Upper lobe of left lung (tissue), 6 donors: ENCODE measurements at regions not wholly inside any gene's neighbourhood (a gene's known extent, or its start where the extent isn't known, plus 50 kb on each side); places are given as distances from the start of the nearest gene placed in this dataset.

Experiments
- ATAC-seq, 2 donors: fragments of 200-7000 bp; cut with Tn5 transposase; one replicate each; pipeline ENCODE4 v1.9.1; 2022; ENCODE audit warnings: mild to moderate bottlenecking in 2 of 2, moderate library complexity in 2 of 2; ENCODE audit not compliant: low FRiP score in 2 of 2
- DNase-seq, 2 donors: peaks; one replicate each; pipeline ENCODE4 v3.0.0-alpha.2; 2019 to 2020
- H3K27ac ChIP-seq, 4 donors: fragments of 200-600 bp; sonication (generic); one replicate each; pipeline ENCODE4 v1.5.1; 2016 to 2019
- H3K27me3 ChIP-seq, 4 donors: fragments of 200-600 bp; sonication (generic); one replicate each; pipeline ENCODE4 v1.5.1; 2017 to 2019
- H3K36me3 ChIP-seq, 4 donors: fragments of 200-600 bp; sonication (generic); one replicate each; pipeline ENCODE4 v1.5.1; 2016 to 2019
- H3K4me1 ChIP-seq, 4 donors: fragments of 200-600 bp; sonication (generic); one replicate each; pipeline ENCODE4 v1.5.1; 2018 to 2019
- H3K4me3 ChIP-seq, 4 donors: fragments of 200-600 bp; sonication (generic); one replicate each; pipeline ENCODE4 v1.5.1; 2017 to 2019; ENCODE audit warnings: mild to moderate bottlenecking in 2 of 4, moderate library complexity in 1 of 4
- H3K9me3 ChIP-seq, 4 donors: fragments of 200-600 bp; sonication (generic); one replicate each; pipeline ENCODE4 v1.5.1; 2018 to 2019
- EP300 ChIP-seq, 4 donors: sonication (generic); formaldehyde crosslinking; IDR thresholded peaks; one replicate each; pipeline ENCODE4 v1.5.1; 2017; ENCODE audit warnings: antibody characterized with exemption in 4 of 4, control low read depth in 2 of 4
- POLR2A ChIP-seq, 4 donors: fragments of 450-650 bp; IDR thresholded peaks; one replicate each; pipeline ENCODE4 v1.5.1; 2016 to 2017; ENCODE audit warnings: antibody characterized with exemption in 4 of 4, mild to moderate bottlenecking in 2 of 4
- POLR2AphosphoS5 ChIP-seq, 2 donors: sonication (generic); formaldehyde crosslinking; IDR thresholded peaks; one replicate each; pipeline ENCODE4 v1.5.1; 2017; ENCODE audit warnings: antibody characterized with exemption in 2 of 2
- WGBS, 2 donors: methylation state at CpG; one replicate each; pipeline ENCODE4 v1.1.5; 2017 to 2018; 5-methylcytosine and 5-hydroxymethylcytosine counted together
- TF ChIP-seq, protein P1 (sequence below), 6 experiments: fragments of 450-650 bp in 4 of 6; fragments of 200-600 bp in 2 of 6; sonication (generic) in 2 of 6; IDR thresholded peaks; one replicate each; pipeline ENCODE4 v1.5.1; 2016 to 2019; ENCODE audit warnings: antibody characterized with exemption in 6 of 6
- donor health status: DM: no; HTN: no; CAD: no; lungs with moderate emphysema.
- donor health status: DM: no; HTN: yes; CAD: no; lungs with severe emphysema.

DNA sequence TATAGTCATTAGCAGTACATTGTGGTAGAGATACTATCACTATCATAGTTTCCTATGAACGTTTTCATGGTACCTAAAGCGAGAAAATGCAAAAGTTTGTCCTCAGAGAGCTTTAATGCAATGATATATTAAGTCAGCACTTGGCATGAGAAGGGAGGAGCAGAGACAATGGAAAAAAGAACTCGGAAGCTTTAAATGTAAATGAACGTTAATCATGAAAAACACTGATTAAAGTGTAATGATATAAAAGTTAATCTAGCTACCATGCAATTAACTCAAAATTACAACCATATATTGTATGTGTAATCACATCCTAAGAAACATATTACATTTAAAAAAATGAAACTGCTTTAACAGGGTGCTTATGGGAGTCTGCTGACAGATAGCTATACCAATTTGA, 282.7 kb downstream of the HDGFL1 start:
- H3K4me3 ChIP-seq: no peak overlapping the region
- H3K27me3 ChIP-seq: no peaks in the 10 kb centered on the region
- no peak for DNase-seq
- no peaks in the 10 kb centered on the region for H3K36me3 ChIP-seq
- H3K9me3 ChIP-seq: no peaks in the 10 kb centered on the region
- no peak for ATAC-seq
- H3K27ac ChIP-seq: no peak overlapping the region
- H3K4me1 ChIP-seq: no peaks in the 10 kb centered on the region
- TF ChIP-seq POLR2AphosphoS5 (IDR thresholded peaks at IDR 0.05) (no peak), POLR2A (IDR thresholded peaks at IDR 0.05) (no peak), EP300 (IDR thresholded peaks at IDR 0.05) (no peak)
- TF ChIP-seq, protein P1, sequence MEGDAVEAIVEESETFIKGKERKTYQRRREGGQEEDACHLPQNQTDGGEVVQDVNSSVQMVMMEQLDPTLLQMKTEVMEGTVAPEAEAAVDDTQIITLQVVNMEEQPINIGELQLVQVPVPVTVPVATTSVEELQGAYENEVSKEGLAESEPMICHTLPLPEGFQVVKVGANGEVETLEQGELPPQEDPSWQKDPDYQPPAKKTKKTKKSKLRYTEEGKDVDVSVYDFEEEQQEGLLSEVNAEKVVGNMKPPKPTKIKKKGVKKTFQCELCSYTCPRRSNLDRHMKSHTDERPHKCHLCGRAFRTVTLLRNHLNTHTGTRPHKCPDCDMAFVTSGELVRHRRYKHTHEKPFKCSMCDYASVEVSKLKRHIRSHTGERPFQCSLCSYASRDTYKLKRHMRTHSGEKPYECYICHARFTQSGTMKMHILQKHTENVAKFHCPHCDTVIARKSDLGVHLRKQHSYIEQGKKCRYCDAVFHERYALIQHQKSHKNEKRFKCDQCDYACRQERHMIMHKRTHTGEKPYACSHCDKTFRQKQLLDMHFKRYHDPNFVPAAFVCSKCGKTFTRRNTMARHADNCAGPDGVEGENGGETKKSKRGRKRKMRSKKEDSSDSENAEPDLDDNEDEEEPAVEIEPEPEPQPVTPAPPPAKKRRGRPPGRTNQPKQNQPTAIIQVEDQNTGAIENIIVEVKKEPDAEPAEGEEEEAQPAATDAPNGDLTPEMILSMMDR (IDR thresholded peaks at IDR 0.05): no peak
- WGBS, 2 donors: 70 to 71% methylated on average over 4 of the region's 4 CpGs

DNA sequence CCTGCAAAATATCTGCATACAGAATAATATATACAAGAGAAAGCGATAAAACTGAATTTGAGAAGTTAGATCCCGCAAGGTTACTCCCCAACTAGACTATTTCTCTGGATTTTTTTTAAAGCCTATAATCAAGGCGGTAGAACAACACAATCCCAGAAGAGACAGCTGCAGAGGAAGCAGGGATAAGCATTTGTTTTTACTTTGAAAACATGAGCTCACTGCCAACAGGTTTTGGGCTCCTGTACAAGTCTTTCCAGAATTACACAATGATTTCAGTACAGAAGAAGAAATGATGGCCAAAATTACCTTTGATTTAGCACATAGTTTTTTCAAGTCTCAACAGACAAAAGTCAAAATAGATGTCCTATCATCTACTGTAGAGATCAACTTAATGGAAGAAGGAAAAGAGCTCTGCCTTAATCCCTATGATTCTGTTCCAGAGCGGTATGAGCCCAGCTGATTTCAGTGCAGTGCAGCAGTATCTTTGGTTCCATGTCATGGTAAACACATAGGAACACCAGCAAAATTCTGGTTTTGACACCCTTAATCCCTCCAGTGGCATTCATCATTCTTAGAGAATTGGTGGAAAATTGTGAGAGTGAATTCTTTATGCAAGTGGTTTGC, 304.3 kb downstream of the HDGFL1 start:
- Histone ChIP-seq H3K36me3 (no peaks in the 10 kb centered on the region), H3K27ac (no peak overlapping the region), H3K9me3 (no peaks in the 10 kb centered on the region), H3K4me1 (no peaks in the 10 kb centered on the region), H3K4me3 (no peak overlapping the region), H3K27me3 (no peaks in the 10 kb centered on the region)
- DNase-seq (no peak), ATAC-seq (peak in 1 of 2 donors; percentile 35)
- whole genome bisulfite sequencing, 2 donors: 77 to 88% methylated on average over 4 of the region's 4 CpGs
- TF ChIP-seq EP300 (IDR thresholded peaks at IDR 0.05): no peak
- TF ChIP-seq POLR2A (IDR thresholded peaks at IDR 0.05): no peak
- TF ChIP-seq, protein P1 (IDR thresholded peaks at IDR 0.05): no peak
- no peak for TF ChIP-seq POLR2AphosphoS5 (IDR thresholded peaks at IDR 0.05)

DNA sequence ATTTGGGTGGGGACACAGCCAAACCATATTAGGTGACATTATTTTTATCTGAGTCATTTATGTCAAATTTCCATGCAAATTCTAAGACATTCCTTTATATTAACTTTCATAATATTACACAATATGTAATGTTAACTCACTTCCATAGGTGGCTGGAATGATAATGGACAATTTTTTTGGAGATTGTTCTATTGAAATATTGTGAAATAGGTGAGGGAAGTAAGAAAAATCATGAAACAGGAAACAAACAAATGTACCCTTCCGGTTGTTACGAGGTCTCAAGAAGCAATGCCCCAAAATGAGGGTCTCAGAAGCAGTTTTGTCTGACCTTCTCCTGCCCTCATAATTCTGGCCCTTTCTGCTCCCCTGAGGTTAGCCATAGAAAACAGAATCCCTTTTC, 306.5 kb downstream of the HDGFL1 start:
- ATAC-seq (no peak), DNase-seq (no peak)
- Histone ChIP-seq H3K4me3 (no peak overlapping the region), H3K36me3 (no peaks in the 10 kb centered on the region), H3K27ac (no peak overlapping the region), H3K27me3 (no peaks in the 10 kb centered on the region), H3K9me3 (no peaks in the 10 kb centered on the region), H3K4me1 (no peaks in the 10 kb centered on the region)
- TF ChIP-seq POLR2A (IDR thresholded peaks at IDR 0.05) (no peak), POLR2AphosphoS5 (IDR thresholded peaks at IDR 0.05) (no peak), EP300 (IDR thresholded peaks at IDR 0.05) (no peak)
- TF ChIP-seq, protein P1 (IDR thresholded peaks at IDR 0.05): no peak
- 82 to 96% methylated on average over 2 of the region's 2 CpGs for WGBS, 2 donors

- no peak for DNase-seq
- ATAC-seq: no peak
- H3K27me3 ChIP-seq: no peaks in the 10 kb centered on the region
- TF ChIP-seq POLR2A (IDR thresholded peaks at IDR 0.05): no peak
- TF ChIP-seq POLR2AphosphoS5 (IDR thresholded peaks at IDR 0.05): no peak
- no peak for TF ChIP-seq EP300 (IDR thresholded peaks at IDR 0.05)
- TF ChIP-seq, protein P1 (IDR thresholded peaks at IDR 0.05): no peak
- no peak overlapping the region for H3K4me3 ChIP-seq
- no peaks in the 10 kb centered on the region for H3K36me3 ChIP-seq
- peaks cover 0 to 4% (median 1%) of the 10 kb centered on the region in 4 donors for H3K4me1 ChIP-seq
- H3K27ac ChIP-seq: no peak overlapping the region
- WGBS, 2 donors: 61 to 64% methylated on average over 3 of the region's 3 CpGs
- H3K9me3 ChIP-seq: no peaks in the 10 kb centered on the region
Observed at GRCh38 chr6:22878324-22878701, 308.9 kb downstream of the HDGFL1 start.

DNA sequence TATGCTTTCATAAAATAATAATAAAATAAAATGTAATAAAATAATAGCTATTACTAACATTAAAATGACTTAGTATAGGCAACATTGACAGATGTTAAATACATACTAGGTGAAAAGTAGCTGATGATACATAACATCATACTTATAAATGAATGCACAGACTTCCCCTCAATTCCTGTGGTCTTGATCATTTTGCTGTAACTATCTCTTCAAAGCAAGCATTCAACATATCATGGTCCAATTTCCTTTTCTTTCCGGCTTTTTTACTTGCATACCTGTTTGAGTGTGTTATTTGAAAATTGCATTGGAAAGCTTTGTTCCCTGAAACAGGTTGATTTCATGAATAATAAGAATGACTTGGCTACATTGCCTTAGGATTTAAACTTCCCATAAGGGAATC, 309.3 kb downstream of the HDGFL1 start:
- Histone ChIP-seq H3K27ac (no peak overlapping the region), H3K27me3 (no peaks in the 10 kb centered on the region), H3K4me3 (no peak overlapping the region), H3K36me3 (no peaks in the 10 kb centered on the region), H3K9me3 (no peaks in the 10 kb centered on the region), H3K4me1 (peaks cover 0 to 5% (median 2%) of the 10 kb centered on the region in 4 donors)
- DNase-seq (no peak), ATAC-seq (no peak)
- WGBS, 2 donors: 74 to 95% methylated on average over 1 of the region's 1 CpG
- TF ChIP-seq POLR2A (IDR thresholded peaks at IDR 0.05): no peak
- no peak for TF ChIP-seq POLR2AphosphoS5 (IDR thresholded peaks at IDR 0.05)
- TF ChIP-seq, protein P1 (IDR thresholded peaks at IDR 0.05): no peak
- TF ChIP-seq EP300 (IDR thresholded peaks at IDR 0.05): no peak
